B cell (primary cell): ENCODE measurements at regions not wholly inside any gene's neighbourhood (a gene's known extent, or its start where the extent isn't known, plus 50 kb on each side); places are given as distances from the start of the nearest gene placed in this dataset.

ENCODE experiments used
- ATAC-seq: fragments of 200-7000 bp; cut with Tn5 transposase; one replicate; pipeline ENCODE4 v1.10.0; 2021; ENCODE audit warnings: low read depth, mild to moderate bottlenecking, moderate number of reproducible peaks, moderate library complexity
- CTCF ChIA-PET: fragments of 350-600 bp; sonication (Branson Sonifier 250); formaldehyde crosslinking; loops from one replicate; lab custom pipeline; 2021; ENCODE audit warnings: antibody characterized with exemption, inconsistent platforms; lab: Charles Lee
- POLR2A ChIA-PET: fragments of 350-600 bp; sonication (Branson Sonifier 250); formaldehyde crosslinking; loops from one replicate; lab custom pipeline; 2021; ENCODE audit warnings: antibody characterized with exemption; lab: Charles Lee
- DNase-seq: peaks from one replicate; pipeline ENCODE4 v3.0.0; 2013
- H2AFZ ChIP-seq: 2 replicates; pipeline ENCODE4 v1.6.1; 2012; ENCODE audit warnings: mild to moderate bottlenecking, low read depth, low read length; ENCODE audit not compliant: insufficient read depth, poor library complexity, severe bottlenecking
- H3K27ac ChIP-seq, 2 donors: 1 replicate in 1 of 2; 2 replicates in 1 of 2; pipeline ENCODE4 v1.5.1; 2012 to 2013; ENCODE audit warnings: low read length in 2 of 2, mild to moderate bottlenecking in 2 of 2, moderate library complexity in 1 of 2
- H3K27me3 ChIP-seq, 4 experiments: fragments of 200-600 bp in 1 of 4; sonication (generic) in 1 of 4; replicated peaks in 1 of 4; 1 replicate in 2 of 4; 2 replicates in 2 of 4; pipeline versions ENCODE4 v1.6.1 to v1.7.0; 2013 to 2016; ENCODE audit warnings: low read length in 3 of 4, mild to moderate bottlenecking in 2 of 4, mixed read lengths in 1 of 4, moderate library complexity in 1 of 4; ENCODE audit not compliant: insufficient read depth in 4 of 4, control insufficient read depth in 3 of 4; ENCODE audit errors: control extremely low read depth in 1 of 4
- H3K36me3 ChIP-seq, 2 experiments: replicated peaks in 1 of 2; 1 replicate in 1 of 2; 2 replicates in 1 of 2; pipeline versions ENCODE4 v1.6.1 to v1.7.1; 2013; ENCODE audit warnings: low read length in 1 of 2; ENCODE audit not compliant: insufficient read depth in 2 of 2, control insufficient read depth in 1 of 2; ENCODE audit errors: control extremely low read depth in 1 of 2, extremely low read depth in 1 of 2
- H3K4me1 ChIP-seq, 2 donors: fragments of 200-600 bp in 1 of 2; sonication (generic) in 1 of 2; 1 replicate in 1 of 2; 2 replicates in 1 of 2; pipeline versions ENCODE4 v1.5.1 to v1.6.1; 2013 to 2017; ENCODE audit warnings: low read length in 2 of 2; ENCODE audit not compliant: control insufficient read depth in 2 of 2, insufficient read depth in 2 of 2
- H3K4me2 ChIP-seq: replicated peaks from 2 replicates; pipeline ENCODE3; 2012; ENCODE audit warnings: mild to moderate bottlenecking, low read depth, low read length; ENCODE audit not compliant: poor library complexity, severe bottlenecking
- H3K4me3 ChIP-seq, 5 experiments: fragments of 200-600 bp in 1 of 5; sonication (generic) in 1 of 5; 1 replicate in 3 of 5; 2 replicates in 2 of 5; pipeline versions ENCODE4 v1.5.1 to v1.7.0; 2011 to 2016; ENCODE audit warnings: low read length in 4 of 5, mild to moderate bottlenecking in 4 of 5, low read depth in 2 of 5, control low read depth in 1 of 5, moderate library complexity in 1 of 5; ENCODE audit not compliant: insufficient read depth in 1 of 5; ENCODE audit errors: control extremely low read depth in 1 of 5, extremely low read depth in 1 of 5
- H3K79me2 ChIP-seq: fragments of 200-600 bp; sonication (generic); one replicate; pipeline ENCODE4 v1.6.0; 2016; ENCODE audit warnings: low read length; ENCODE audit not compliant: control insufficient read depth, insufficient read depth
- H3K9ac ChIP-seq: fragments of 200-600 bp; sonication (generic); 2 replicates; pipeline ENCODE4 v1.6.1; 2017; ENCODE audit warnings: mild to moderate bottlenecking, low read length, moderate library complexity
- H3K9me3 ChIP-seq, 3 donors: one replicate each; pipeline versions ENCODE4 v1.6.1 to v1.7.1; 2013; ENCODE audit warnings: low read length in 2 of 3; ENCODE audit not compliant: control insufficient read depth in 2 of 3, insufficient read depth in 1 of 3; ENCODE audit errors: control extremely low read depth in 1 of 3
- H4K20me1 ChIP-seq: 2 replicates; pipeline ENCODE4 v1.6.0; 2012; ENCODE audit warnings: mild to moderate bottlenecking, low read length; ENCODE audit not compliant: insufficient read depth, control insufficient read depth, poor library complexity, severe bottlenecking
- H3K27ac Mint-ChIP-seq: one replicate; pipeline ENCODE4 v1.8.0; 2021; ENCODE audit warnings: mixed read lengths
- H3K27me3 Mint-ChIP-seq: one replicate; pipeline ENCODE4 v1.8.0; 2021; ENCODE audit warnings: mixed read lengths
- H3K4me1 Mint-ChIP-seq: one replicate; pipeline ENCODE4 v1.8.0; 2021; ENCODE audit warnings: mixed read lengths
- H3K4me3 Mint-ChIP-seq: one replicate; pipeline ENCODE4 v1.8.0; 2021; ENCODE audit warnings: mixed read lengths
- H3K9me3 Mint-ChIP-seq: one replicate; pipeline ENCODE4 v1.8.0; 2022; ENCODE audit warnings: mixed read lengths; ENCODE audit not compliant: insufficient read depth
- CTCF ChIP-seq: fragments of 200-600 bp; IDR thresholded peaks from one replicate; pipeline ENCODE4 v1.8.0; 2022; ENCODE audit warnings: antibody characterized with exemption, mild to moderate bottlenecking
- EZH2 ChIP-seq: IDR thresholded peaks from 2 replicates; pipeline ENCODE4 v1.6.1; 2012; ENCODE audit warnings: borderline replicate concordance, low read depth, mild to moderate bottlenecking, moderate library complexity, low read length; ENCODE audit not compliant: insufficient read depth, poor library complexity, severe bottlenecking
- WGBS: methylation state at CpG from one replicate; pipeline ENCODE4 v1.1.5; 2013; ENCODE audit warnings: missing lambda C conversion rate; ENCODE audit not compliant: insufficient coverage; 5-methylcytosine and 5-hydroxymethylcytosine counted together
- intact Hi-C: fragments of 100-400 bp; cut with micrococcal nuclease; formaldehyde crosslinking; loops from one replicate; pipeline ENCODE4 v1.10.0; 2022

DNA sequence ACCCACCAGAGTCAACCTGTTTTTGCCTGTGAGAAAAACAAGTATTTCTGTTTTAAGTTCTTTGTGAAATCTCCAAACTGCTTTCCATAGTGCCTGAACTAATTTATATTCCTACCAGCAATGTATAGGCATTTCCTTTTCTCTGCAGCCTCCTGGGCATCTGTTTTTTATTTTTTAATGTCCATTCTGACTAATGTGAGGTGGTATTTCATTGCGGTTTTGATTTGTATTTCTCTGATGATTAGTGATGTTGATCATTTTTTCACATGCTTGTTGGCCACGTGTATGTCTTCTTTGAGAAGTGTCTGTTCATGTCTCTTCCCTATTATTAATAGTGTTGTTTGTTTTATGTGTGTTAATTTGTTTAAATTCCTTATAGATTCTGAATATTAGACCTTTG lies 820.5 kb downstream of the MCTP2 start:
- Histone ChIP-seq H3K4me3 (no peak overlapping the region), H3K79me2 (no peaks in the 10 kb centered on the region), H3K36me3 (no peaks in the 10 kb centered on the region), H3K4me2 (no peak overlapping the region), H3K27ac (no peak overlapping the region), H3K27me3 (no peaks in the 10 kb centered on the region), H3K4me1 (no peaks in the 10 kb centered on the region), H3K9ac (no peak overlapping the region), H2AFZ (no peak overlapping the region), H4K20me1 (no peaks in the 10 kb centered on the region), H3K9me3 (peaks cover 0 to 8% (median 7%) of the 10 kb centered on the region in 3 donors)
- H3K9me3 Mint-ChIP-seq: peaks cover 13% of the 10 kb centered on the region
- H3K4me3 Mint-ChIP-seq: no peak overlapping the region
- CTCF ChIA-PET: no interaction called here
- no peaks in the 10 kb centered on the region for H3K27me3 Mint-ChIP-seq
- intact Hi-C loops: no loop called here
- no peak for DNase-seq
- POLR2A ChIA-PET: no interaction called here
- WGBS: no CpG with 5 or more reads among the region's 2 CpGs
- no peak for ATAC-seq
- no peaks in the 10 kb centered on the region for H3K4me1 Mint-ChIP-seq
- no peak for TF ChIP-seq EZH2
- TF ChIP-seq CTCF: no peak
- H3K27ac Mint-ChIP-seq: no peak overlapping the region

GRCh38 chr15:95059346-95059905 lies 828.1 kb downstream of the MCTP2 start:
- H3K79me2 ChIP-seq: no peaks in the 10 kb centered on the region
- TF ChIP-seq EZH2: no peak
- no peak for TF ChIP-seq CTCF
- H3K4me2 ChIP-seq: no peak overlapping the region
- WGBS: 95% methylated on average over 3 of the region's 4 CpGs
- Mint-ChIP-seq H3K9me3 (peaks cover 11% of the 10 kb centered on the region), H3K27ac (no peak overlapping the region), H3K27me3 (no peaks in the 10 kb centered on the region), H3K4me1 (no peaks in the 10 kb centered on the region), H3K4me3 (no peak overlapping the region)
- DNase-seq (no peak), ATAC-seq (no peak)
- no peaks in the 10 kb centered on the region for H3K27me3 ChIP-seq
- no peak overlapping the region for H3K27ac ChIP-seq
- H3K36me3 ChIP-seq: no peaks in the 10 kb centered on the region
- H4K20me1 ChIP-seq: no peaks in the 10 kb centered on the region
- POLR2A ChIA-PET: no interaction called here
- intact Hi-C loops: no loop called here
- H3K9me3 ChIP-seq: peaks cover 0 to 17% (median 0%) of the 10 kb centered on the region in 3 donors
- H3K4me1 ChIP-seq: no peaks in the 10 kb centered on the region
- H3K9ac ChIP-seq: no peak overlapping the region
- H3K4me3 ChIP-seq: no peak overlapping the region
- CTCF ChIA-PET: no interaction called here
- no peak overlapping the region for H2AFZ ChIP-seq
